ENCODE measurements at regions not wholly inside any gene's neighbourhood (a gene's known extent, or its start where the extent isn't known, plus 50 kb on each side); places are given as distances from the start of the nearest gene placed in this dataset.

DNA sequence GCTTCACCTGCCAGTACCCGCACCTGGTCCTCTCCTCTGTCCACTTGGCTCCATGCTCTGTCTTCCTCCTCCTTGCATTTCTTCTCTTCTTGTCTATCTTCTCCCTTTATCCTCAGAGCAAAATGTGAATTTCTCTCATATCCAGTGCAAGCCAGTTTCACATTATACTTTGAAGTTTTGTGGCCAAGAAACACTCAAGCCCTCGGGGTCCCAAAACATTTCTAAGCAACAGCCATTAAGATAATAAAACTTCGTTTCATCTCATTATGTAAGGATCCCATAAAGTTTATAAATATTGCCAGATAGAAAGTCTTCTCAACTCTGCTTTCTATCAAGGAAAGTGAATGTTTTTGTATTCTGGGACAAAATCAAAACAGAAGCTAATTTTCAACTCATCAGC is 178.8 kb downstream of the SNX18 start:
- no peaks in the 10 kb centered on the region for H3K79me2 ChIP-seq (ENCODE audit: control insufficient read depth, insufficient read depth, low read length)
- H4K20me1 ChIP-seq (ENCODE audit: control insufficient read depth, extremely low read depth, insufficient read depth, low read length), result no peaks in the 10 kb centered on the region
- DNase-seq (ENCODE audit: low read depth, low spot score) (no peak), FAIRE-seq (no peak)
- dilution Hi-C loops (cut with MboI; ENCODE audit: extremely low pct_ligation_motif_present, low sequenced_read_pairs), result no loop called here
- H3K4me2 ChIP-seq (ENCODE audit: control insufficient read depth, extremely low read depth, insufficient read depth, low read depth, low read length), result no peak overlapping the region
- no peak overlapping the region for H3K4me3 ChIP-seq (ENCODE audit: control insufficient read depth in 2 of 3, extremely low read depth in 1 of 3, insufficient read depth in 2 of 3, low read depth in 1 of 3, low read length in 3 of 3)
- TF ChIP-seq EZH2 (IDR thresholded peaks at IDR 0.05; ENCODE audit: low read length), result no peak
- no peak for TF ChIP-seq CTCF (optimal IDR thresholded peaks at IDR 0.05 in 1 of 3, IDR thresholded peaks at IDR 0.05 in 1 of 3, conservative IDR thresholded peaks at IDR 0.05 in 1 of 3; ENCODE audit: extremely low read depth in 1 of 3, insufficient read depth in 2 of 3, low read length in 3 of 3)
- no peak overlapping the region for H3K9ac ChIP-seq (ENCODE audit: control insufficient read depth, extremely low read depth, insufficient read depth, low read length)
- no peak overlapping the region for H2AFZ ChIP-seq (ENCODE audit: control insufficient read depth, low read length)
- H3K27ac ChIP-seq (ENCODE audit: control insufficient read depth, insufficient read depth, low read length), result no peak overlapping the region
- no peaks in the 10 kb centered on the region for H3K9me1 ChIP-seq (ENCODE audit: control insufficient read depth, extremely low read depth, insufficient read depth, low read length)
- H3K4me1 ChIP-seq (ENCODE audit: control insufficient read depth, extremely low read depth, insufficient read depth, low read length), result peaks cover 7% of the 10 kb centered on the region
- H3K27me3 ChIP-seq (ENCODE audit: control insufficient read depth, extremely low read depth, insufficient read depth, low read length), result no peaks in the 10 kb centered on the region
- H3K9me3 ChIP-seq (ENCODE audit: control insufficient read depth, low read depth, low read length), result no peaks in the 10 kb centered on the region
- no peaks in the 10 kb centered on the region for H3K36me3 ChIP-seq (ENCODE audit: control insufficient read depth in 2 of 2, extremely low read depth in 1 of 2, insufficient read depth in 2 of 2, low read length in 2 of 2)

DNA sequence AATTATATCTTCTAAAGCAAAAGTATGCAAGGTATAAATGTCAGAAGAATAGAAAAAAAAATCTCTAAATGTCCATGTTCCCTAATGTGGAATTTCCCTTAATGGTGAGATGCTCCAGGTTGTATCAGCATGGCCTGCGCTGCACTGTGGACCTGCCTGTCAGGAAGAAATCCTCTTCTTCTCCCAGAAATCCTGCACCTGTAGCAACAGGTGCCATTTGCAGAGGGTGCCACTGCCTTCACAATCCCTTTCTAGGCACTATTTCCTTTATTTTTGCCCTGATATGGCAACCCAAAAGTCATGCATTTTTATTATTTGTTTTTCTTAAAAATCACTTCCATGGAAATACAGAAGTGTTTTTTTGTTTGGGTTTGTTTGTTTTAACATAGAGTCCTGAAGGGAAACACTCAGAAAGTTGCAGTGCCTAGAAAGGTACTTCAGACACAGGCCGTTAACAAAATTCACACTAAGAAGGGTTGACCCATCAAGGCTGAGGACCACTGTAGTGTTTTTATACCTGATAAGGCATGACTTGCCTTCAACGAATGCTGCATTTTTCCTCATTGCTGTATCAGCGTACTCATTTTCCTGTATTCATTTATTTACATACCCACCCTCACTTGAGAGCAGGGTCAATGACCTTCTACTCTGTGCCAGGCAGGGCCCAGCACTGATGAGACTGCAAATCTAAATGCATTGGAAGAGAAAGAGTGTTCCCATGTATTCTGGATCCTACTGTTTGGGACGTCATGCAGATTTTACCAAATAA is 177.8 kb downstream of the SNX18 start:
- dilution Hi-C loops (cut with MboI; ENCODE audit: extremely low pct_ligation_motif_present, low sequenced_read_pairs), result no loop called here
- H3K4me3 ChIP-seq (ENCODE audit: control insufficient read depth in 2 of 3, extremely low read depth in 1 of 3, insufficient read depth in 2 of 3, low read depth in 1 of 3, low read length in 3 of 3), result no peak overlapping the region
- no peaks in the 10 kb centered on the region for H4K20me1 ChIP-seq (ENCODE audit: control insufficient read depth, extremely low read depth, insufficient read depth, low read length)
- DNase-seq (ENCODE audit: low read depth, low spot score), result no peak
- H3K36me3 ChIP-seq (ENCODE audit: control insufficient read depth in 2 of 2, extremely low read depth in 1 of 2, insufficient read depth in 2 of 2, low read length in 2 of 2), result no peaks in the 10 kb centered on the region
- no peak overlapping the region for H2AFZ ChIP-seq (ENCODE audit: control insufficient read depth, low read length)
- no peak overlapping the region for H3K27ac ChIP-seq (ENCODE audit: control insufficient read depth, insufficient read depth, low read length)
- no peak overlapping the region for H3K9ac ChIP-seq (ENCODE audit: control insufficient read depth, extremely low read depth, insufficient read depth, low read length)
- no peak for TF ChIP-seq CTCF (optimal IDR thresholded peaks at IDR 0.05 in 1 of 3, IDR thresholded peaks at IDR 0.05 in 1 of 3, conservative IDR thresholded peaks at IDR 0.05 in 1 of 3; ENCODE audit: extremely low read depth in 1 of 3, insufficient read depth in 2 of 3, low read length in 3 of 3)
- no peak for TF ChIP-seq EZH2 (IDR thresholded peaks at IDR 0.05; ENCODE audit: low read length)
- no peaks in the 10 kb centered on the region for H3K27me3 ChIP-seq (ENCODE audit: control insufficient read depth, extremely low read depth, insufficient read depth, low read length)
- no peak for FAIRE-seq
- H3K4me2 ChIP-seq (ENCODE audit: control insufficient read depth, extremely low read depth, insufficient read depth, low read depth, low read length), result no peak overlapping the region
- no peaks in the 10 kb centered on the region for H3K9me1 ChIP-seq (ENCODE audit: control insufficient read depth, extremely low read depth, insufficient read depth, low read length)
- no peaks in the 10 kb centered on the region for H3K79me2 ChIP-seq (ENCODE audit: control insufficient read depth, insufficient read depth, low read length)
- no peaks in the 10 kb centered on the region for H3K4me1 ChIP-seq (ENCODE audit: control insufficient read depth, extremely low read depth, insufficient read depth, low read length)
- no peaks in the 10 kb centered on the region for H3K9me3 ChIP-seq (ENCODE audit: control insufficient read depth, low read depth, low read length)

Data from keratinocyte (primary cell).